Mesendoderm (in vitro differentiated cells): ENCODE measurements at regions not wholly inside any gene's neighbourhood (a gene's known extent, or its start where the extent isn't known, plus 50 kb on each side); places are given as distances from the start of the nearest gene placed in this dataset.
A peak's percentile ranks its signal among the peaks of the same experiment; 100 is the strongest.

ENCODE experiments used
- DNase-seq: peaks from one replicate; pipeline ENCODE4 v3.0.0; 2013
- H2AK5ac ChIP-seq: 2 replicates; pipeline ENCODE4 v1.6.1; 2013; ENCODE audit warnings: low read length, inconsistent platforms
- H2BK120ac ChIP-seq: 2 replicates; pipeline ENCODE4 v1.6.1; 2013; ENCODE audit warnings: low read depth, mild to moderate bottlenecking, low read length, moderate library complexity, mixed read lengths
- H2BK15ac ChIP-seq: replicated peaks from 2 replicates; pipeline ENCODE4 v1.6.1; 2013; ENCODE audit warnings: low read depth, mild to moderate bottlenecking, moderate library complexity
- H2BK5ac ChIP-seq: 2 replicates; pipeline ENCODE4 v1.6.1; 2013; ENCODE audit warnings: low read length, inconsistent platforms
- H3K18ac ChIP-seq: 2 replicates; pipeline ENCODE4 v1.6.1; 2013; ENCODE audit warnings: mild to moderate bottlenecking, low read length, mixed read lengths
- H3K23ac ChIP-seq: one replicate; pipeline ENCODE4 v1.6.1; 2013; ENCODE audit warnings: low read length
- H3K27ac ChIP-seq: 2 replicates; pipeline ENCODE4 v1.5.1; 2013; ENCODE audit warnings: low read depth, mild to moderate bottlenecking, inconsistent platforms, low read length, moderate library complexity
- H3K27me3 ChIP-seq: 2 replicates; pipeline ENCODE4 v1.6.1; 2013; ENCODE audit warnings: low read length, control low read depth, mild to moderate bottlenecking, inconsistent platforms; ENCODE audit not compliant: insufficient read depth, poor library complexity
- H3K36me3 ChIP-seq: 2 replicates; pipeline ENCODE4 v1.6.1; 2013; ENCODE audit warnings: low read length, inconsistent platforms; ENCODE audit not compliant: control insufficient read depth, insufficient read depth
- H3K4ac ChIP-seq: one replicate; pipeline ENCODE4 v1.6.1; 2013; ENCODE audit warnings: low read depth, mild to moderate bottlenecking, low read length, moderate library complexity
- H3K4me1 ChIP-seq: 2 replicates; pipeline ENCODE4 v1.6.1; 2013; ENCODE audit warnings: low read depth, low read length, inconsistent platforms; ENCODE audit not compliant: control insufficient read depth
- H3K4me2 ChIP-seq: 2 replicates; pipeline ENCODE4 v1.6.1; 2013; ENCODE audit warnings: low read length
- H3K4me3 ChIP-seq: 2 replicates; pipeline ENCODE4 v1.5.1; 2013; ENCODE audit warnings: mild to moderate bottlenecking, low read length
- H3K56ac ChIP-seq: one replicate; pipeline ENCODE4 v1.6.1; 2013; ENCODE audit warnings: low read length
- H3K79me1 ChIP-seq: 2 replicates; pipeline ENCODE4 v1.6.1; 2013; ENCODE audit warnings: low read length, inconsistent platforms
- H3K79me2 ChIP-seq: 2 replicates; pipeline ENCODE4 v1.6.1; 2013; ENCODE audit warnings: mild to moderate bottlenecking, low read length; ENCODE audit not compliant: control insufficient read depth, insufficient read depth
- H3K9ac ChIP-seq: 2 replicates; pipeline ENCODE4 v1.6.1; 2013; ENCODE audit warnings: low read length, inconsistent platforms
- H4K5ac ChIP-seq: one replicate; pipeline ENCODE4 v1.6.1; 2013; ENCODE audit warnings: low read length
- H4K8ac ChIP-seq: one replicate; pipeline ENCODE4 v1.6.1; 2013; ENCODE audit warnings: low read depth, mild to moderate bottlenecking, control low read depth, low read length, moderate library complexity
- WGBS: extraction: QIAGEN DNeasy Blood & Tissue Kit; methylation state at CpG from one replicate; pipeline ENCODE4 v1.1.7; 2013; ENCODE audit warnings: low lambda C conversion rate, missing lambda C conversion rate; ENCODE audit not compliant: insufficient coverage; ENCODE audit errors: extremely low coverage; 5-methylcytosine and 5-hydroxymethylcytosine counted together

- Histone ChIP-seq H3K79me2 (no peaks in the 10 kb centered on the region), H3K4me1 (no peaks in the 10 kb centered on the region), H3K36me3 (no peaks in the 10 kb centered on the region), H2BK15ac (no peak overlapping the region), H3K4me2 (no peak overlapping the region), H3K9ac (no peak overlapping the region), H2AK5ac (no peak overlapping the region), H3K4ac (no peak overlapping the region), H2BK5ac (no peak overlapping the region), H3K79me1 (no peaks in the 10 kb centered on the region), H3K27ac (no peak overlapping the region), H3K27me3 (no peaks in the 10 kb centered on the region), H4K8ac (no peak overlapping the region), H3K4me3 (no peak overlapping the region), H3K56ac (no peak overlapping the region), H4K5ac (no peak overlapping the region), H3K23ac (no peak overlapping the region), H2BK120ac (no peak overlapping the region), H3K18ac (no peak overlapping the region)
- no peak for DNase-seq
- no CpG with 5 or more reads among the region's 3 CpGs for WGBS
These were observed 1183.7 kb downstream of the FSTL5 start for GRCh38 chr4:160980091-160980490.

- H3K4ac ChIP-seq: no peak overlapping the region
- H3K4me1 ChIP-seq: no peaks in the 10 kb centered on the region
- H3K9ac ChIP-seq: no peak overlapping the region
- no peak overlapping the region for H3K4me2 ChIP-seq
- no peak overlapping the region for H2BK120ac ChIP-seq
- H3K27me3 ChIP-seq: no peaks in the 10 kb centered on the region
- no peak overlapping the region for H4K8ac ChIP-seq
- no peak overlapping the region for H4K5ac ChIP-seq
- H3K56ac ChIP-seq: no peak overlapping the region
- no peak overlapping the region for H2AK5ac ChIP-seq
- no peak overlapping the region for H2BK15ac ChIP-seq
- H3K23ac ChIP-seq: no peak overlapping the region
- H3K36me3 ChIP-seq: no peaks in the 10 kb centered on the region
- no CpG with 5 or more reads among the region's 2 CpGs for WGBS
- H3K27ac ChIP-seq: no peak overlapping the region
- no peaks in the 10 kb centered on the region for H3K79me1 ChIP-seq
- peak; percentile 6 for DNase-seq
- H3K18ac ChIP-seq: no peak overlapping the region
- no peaks in the 10 kb centered on the region for H3K79me2 ChIP-seq
- no peak overlapping the region for H2BK5ac ChIP-seq
- no peak overlapping the region for H3K4me3 ChIP-seq
These were observed 1182.7 kb downstream of the FSTL5 start for GRCh38 chr4:160981083-160981482.

- no peak overlapping the region for H3K9ac ChIP-seq
These were observed 1180.8 kb downstream of the FSTL5 start for GRCh38 chr4:160983035-160983434.

GRCh38 chr4:161002386-161002785 lies 1161.4 kb downstream of the FSTL5 start:
- Histone ChIP-seq H4K8ac (no peak overlapping the region), H3K4me2 (no peak overlapping the region), H3K79me1 (no peaks in the 10 kb centered on the region), H2AK5ac (no peak overlapping the region), H4K5ac (no peak overlapping the region), H3K9ac (no peak overlapping the region), H2BK120ac (no peak overlapping the region), H3K23ac (no peak overlapping the region), H3K36me3 (no peaks in the 10 kb centered on the region), H3K56ac (no peak overlapping the region), H3K4me1 (no peaks in the 10 kb centered on the region), H3K79me2 (no peaks in the 10 kb centered on the region), H3K27me3 (no peaks in the 10 kb centered on the region), H2BK5ac (no peak overlapping the region), H3K27ac (no peak overlapping the region), H2BK15ac (no peak overlapping the region), H3K4me3 (no peak overlapping the region), H3K18ac (no peak overlapping the region), H3K4ac (no peak overlapping the region)
- WGBS: no CpG with 5 or more reads among the region's 8 CpGs
- no peak for DNase-seq

More at GRCh38 chr4:160983035-160983434, 1180.8 kb downstream of the FSTL5 start:
- DNase-seq: no peak
- Histone ChIP-seq H3K4me2 (no peak overlapping the region), H3K27me3 (no peaks in the 10 kb centered on the region), H3K56ac (no peak overlapping the region), H4K5ac (no peak overlapping the region), H3K79me1 (no peaks in the 10 kb centered on the region), H3K4me1 (no peaks in the 10 kb centered on the region), H2BK5ac (no peak overlapping the region), H3K79me2 (no peaks in the 10 kb centered on the region), H3K23ac (no peak overlapping the region), H2BK15ac (no peak overlapping the region), H3K4me3 (no peak overlapping the region), H2BK120ac (no peak overlapping the region), H3K4ac (no peak overlapping the region), H3K27ac (no peak overlapping the region), H3K18ac (no peak overlapping the region), H4K8ac (no peak overlapping the region), H2AK5ac (no peak overlapping the region), H3K36me3 (no peaks in the 10 kb centered on the region)
- WGBS: no CpG with 5 or more reads among the region's 9 CpGs

GRCh38 chr4:161003418-161004057 lies 1160.3 kb downstream of the FSTL5 start:
- no peak overlapping the region for H3K23ac ChIP-seq
- no CpG with 5 or more reads among the region's 16 CpGs for WGBS
- no peak overlapping the region for H3K4me2 ChIP-seq
- H2BK5ac ChIP-seq: no peak overlapping the region
- H3K4me1 ChIP-seq: no peaks in the 10 kb centered on the region
- H3K9ac ChIP-seq: no peak overlapping the region
- H3K18ac ChIP-seq: no peak overlapping the region
- no peaks in the 10 kb centered on the region for H3K27me3 ChIP-seq
- H3K4me3 ChIP-seq: no peak overlapping the region
- H4K5ac ChIP-seq: no peak overlapping the region
- no peak overlapping the region for H2AK5ac ChIP-seq
- no peaks in the 10 kb centered on the region for H3K36me3 ChIP-seq
- no peaks in the 10 kb centered on the region for H3K79me2 ChIP-seq
- DNase-seq: no peak
- H3K27ac ChIP-seq: no peak overlapping the region
- no peaks in the 10 kb centered on the region for H3K79me1 ChIP-seq
- no peak overlapping the region for H2BK120ac ChIP-seq
- H3K56ac ChIP-seq: no peak overlapping the region
- H2BK15ac ChIP-seq: no peak overlapping the region
- H3K4ac ChIP-seq: no peak overlapping the region
- H4K8ac ChIP-seq: no peak overlapping the region

- Histone ChIP-seq H2BK120ac (no peak overlapping the region), H3K4me3 (no peak overlapping the region), H3K18ac (no peak overlapping the region), H4K8ac (no peak overlapping the region), H4K5ac (no peak overlapping the region), H3K4ac (no peak overlapping the region), H3K79me2 (no peaks in the 10 kb centered on the region), H3K23ac (no peak overlapping the region), H2AK5ac (no peak overlapping the region), H3K4me2 (no peak overlapping the region), H2BK15ac (no peak overlapping the region), H2BK5ac (no peak overlapping the region), H3K36me3 (no peaks in the 10 kb centered on the region), H3K56ac (no peak overlapping the region), H3K9ac (no peak overlapping the region), H3K4me1 (no peaks in the 10 kb centered on the region), H3K27ac (no peak overlapping the region), H3K79me1 (no peaks in the 10 kb centered on the region), H3K27me3 (no peaks in the 10 kb centered on the region)
- WGBS: no CpG with 5 or more reads among the region's 2 CpGs
- DNase-seq: peak; percentile 35
These were observed 1158.1 kb downstream of the FSTL5 start for GRCh38 chr4:161005746-161006145.
